ENCODE measurements at regions not wholly inside any gene's neighbourhood (a gene's known extent, or its start where the extent isn't known, plus 50 kb on each side); places are given as distances from the start of the nearest gene placed in this dataset.

- Mint-ChIP-seq H3K27me3 (ENCODE audit: low read depth) (no peaks in the 10 kb centered on the region), H3K36me3 (ENCODE audit: low read depth) (no peaks in the 10 kb centered on the region), H3K9me3 (no peaks in the 10 kb centered on the region), H3K27ac (no peak overlapping the region), H3K4me3 (no peak overlapping the region), H3K4me1 (ENCODE audit: low read depth) (no peaks in the 10 kb centered on the region)
- no peak for DNase-seq (ENCODE audit: low spot score)
Observed at GRCh38 chr1:181863736-181864135, 197.8 kb downstream of the ZNF648 start.

DNA sequence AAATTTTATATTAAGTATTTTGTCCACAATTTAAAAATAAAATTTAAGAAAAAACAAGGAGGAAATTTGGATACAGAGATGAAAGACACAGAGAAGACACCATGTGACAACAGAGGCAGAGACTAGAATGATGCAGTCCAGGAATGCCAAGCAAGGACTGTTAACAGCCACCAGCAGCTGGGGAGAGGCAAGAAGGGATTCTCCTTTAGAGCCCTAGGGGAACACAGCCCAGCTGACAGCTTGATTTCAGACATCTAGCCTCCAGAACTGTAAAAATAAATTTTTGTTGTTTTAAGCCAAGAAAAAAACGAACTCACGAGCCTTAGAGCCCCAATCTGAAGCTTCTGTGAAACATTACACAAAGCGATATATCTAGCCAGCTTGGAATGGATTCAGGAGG is 198.5 kb downstream of the ZNF648 start:
- Mint-ChIP-seq H3K4me1 (ENCODE audit: low read depth) (no peaks in the 10 kb centered on the region), H3K4me3 (no peak overlapping the region), H3K36me3 (ENCODE audit: low read depth) (no peaks in the 10 kb centered on the region), H3K27me3 (ENCODE audit: low read depth) (no peaks in the 10 kb centered on the region), H3K27ac (no peak overlapping the region), H3K9me3 (no peaks in the 10 kb centered on the region)
- DNase-seq (ENCODE audit: low spot score), result no peak

GRCh38 chr1:181858135-181858534 is 203.4 kb downstream of the ZNF648 start:
- Mint-ChIP-seq H3K9me3 (no peaks in the 10 kb centered on the region), H3K36me3 (ENCODE audit: low read depth) (no peaks in the 10 kb centered on the region), H3K4me1 (ENCODE audit: low read depth) (no peaks in the 10 kb centered on the region), H3K4me3 (no peak overlapping the region), H3K27ac (no peak overlapping the region), H3K27me3 (ENCODE audit: low read depth) (no peaks in the 10 kb centered on the region)
- DNase-seq (ENCODE audit: low spot score), result no peak
